Right ventricle myocardium inferior (tissue), 1 donor: ENCODE measurements at regions not wholly inside any gene's neighbourhood (a gene's known extent, or its start where the extent isn't known, plus 50 kb on each side); places are given as distances from the start of the nearest gene placed in this dataset.
"Not testable (repeated sequence)": the region's sequence is repeated elsewhere in the genome, so short reads cannot be mapped to it uniquely, and the experiment has no call there.

Experiments used
- ATAC-seq: fragments of 200-7000 bp; cut with Tn5 transposase; one replicate; pipeline ENCODE4 v1.9.1; 2020; ENCODE audit warnings: mild to moderate bottlenecking, moderate library complexity
- DNase-seq: peaks from one replicate; pipeline ENCODE4 v3.0.0; 2021; ENCODE audit errors: missing footprints
- intact Hi-C: fragments of 100-400 bp; cut with DNase I; formaldehyde crosslinking; loops from one replicate; pipeline ENCODE4 v1.11.0; 2022
- donor health status: DM: no; HTN: yes; CAD: no; lungs with severe emphysema.

DNA sequence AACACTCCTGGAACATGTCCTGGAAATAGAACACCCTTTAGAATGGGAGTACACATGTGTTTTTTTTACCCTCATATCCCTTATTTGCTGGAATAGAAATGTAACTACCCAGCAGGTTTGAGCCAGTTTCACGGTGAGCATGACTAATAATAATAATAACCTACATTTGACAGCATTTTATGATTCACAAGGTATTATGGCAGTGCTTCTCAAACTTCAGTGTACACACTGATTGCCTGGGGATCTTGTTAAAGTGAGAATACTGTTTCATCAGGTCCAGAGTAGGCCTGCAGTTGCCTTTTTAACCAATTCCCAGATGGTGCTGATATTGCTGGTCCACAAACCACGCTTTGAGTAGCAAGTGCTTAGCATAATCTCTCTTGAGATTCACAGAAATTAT, 63.9 kb downstream of the NFKBIZ start:
- no peak for ATAC-seq

DNA sequence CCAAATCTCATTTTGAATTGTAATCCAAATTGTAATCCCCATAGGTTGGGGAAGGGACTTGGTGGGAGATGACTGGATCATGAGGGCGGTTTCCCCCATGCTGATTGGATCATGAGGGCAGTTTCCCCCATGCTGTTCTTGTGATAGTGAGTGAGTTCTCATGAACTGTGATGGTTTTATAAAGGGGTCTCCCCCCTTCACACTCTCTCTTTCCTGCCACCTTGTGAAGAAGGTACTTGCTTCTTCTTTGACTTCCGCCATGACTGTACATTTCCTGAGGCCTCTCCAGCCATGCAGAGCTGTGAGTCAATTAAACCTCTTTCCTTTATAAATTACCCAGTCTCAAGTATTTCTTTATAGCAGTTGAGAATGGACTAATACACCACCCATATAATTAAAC, 68.4 kb downstream of the NFKBIZ start:
- intact Hi-C loops, ATAC-seq, DNase-seq: not testable (repeated sequence)

More for the DNA sequence above, 63.9 kb downstream of the NFKBIZ start:
- intact Hi-C loops = no loop called here
- DNase-seq = no peak

DNA sequence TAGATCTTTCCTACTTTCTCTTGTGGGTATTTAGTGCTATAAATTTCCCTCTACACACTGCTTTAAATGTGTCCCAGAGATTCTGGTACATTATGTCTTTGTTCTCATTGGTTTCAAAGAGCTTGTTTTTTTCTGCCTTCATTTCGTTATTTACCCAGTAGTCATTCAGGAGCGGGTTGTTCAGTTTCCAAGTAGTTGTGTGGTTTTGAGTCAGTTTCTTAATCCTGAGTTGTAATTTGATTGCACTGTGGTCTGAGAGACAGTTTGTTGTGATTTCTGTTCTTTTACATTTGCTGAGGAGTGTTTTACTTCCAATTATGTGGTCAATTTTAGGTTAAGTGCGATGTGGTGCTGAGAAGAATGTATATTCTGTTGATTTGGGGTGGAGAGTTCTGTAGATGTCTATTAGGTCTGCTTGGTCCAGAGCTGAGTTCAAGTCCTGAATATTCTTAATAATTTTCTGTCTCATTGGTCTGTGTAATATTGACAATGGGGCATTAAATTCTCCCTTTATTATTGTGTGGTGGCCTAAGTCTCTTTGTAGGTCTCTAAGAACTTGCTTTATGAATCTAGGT, 72.9 kb downstream of the NFKBIZ start:
- DNase-seq, intact Hi-C loops, ATAC-seq: not testable (repeated sequence)

DNA sequence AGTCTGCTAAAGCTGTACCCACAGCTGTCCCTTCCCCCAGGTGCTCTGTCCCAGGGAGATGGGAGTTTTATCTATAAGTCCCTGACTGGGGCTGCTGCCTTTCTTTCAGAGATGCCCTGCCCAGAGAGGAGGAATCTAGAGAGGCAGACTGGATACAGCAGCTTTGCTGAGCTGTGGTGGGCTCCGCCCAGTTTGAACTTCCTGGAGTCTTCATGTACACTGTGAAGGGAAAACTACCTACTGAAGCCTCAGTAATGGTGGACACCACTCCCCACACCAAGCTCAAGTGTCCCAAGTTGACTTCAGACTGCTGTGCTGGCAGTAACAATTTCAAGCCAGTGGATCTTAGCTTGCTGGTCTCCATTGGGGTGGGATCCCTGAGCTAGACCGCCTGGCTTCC, 75.3 kb downstream of the NFKBIZ start:
- intact Hi-C loops, ATAC-seq, DNase-seq: not testable (repeated sequence)

DNA sequence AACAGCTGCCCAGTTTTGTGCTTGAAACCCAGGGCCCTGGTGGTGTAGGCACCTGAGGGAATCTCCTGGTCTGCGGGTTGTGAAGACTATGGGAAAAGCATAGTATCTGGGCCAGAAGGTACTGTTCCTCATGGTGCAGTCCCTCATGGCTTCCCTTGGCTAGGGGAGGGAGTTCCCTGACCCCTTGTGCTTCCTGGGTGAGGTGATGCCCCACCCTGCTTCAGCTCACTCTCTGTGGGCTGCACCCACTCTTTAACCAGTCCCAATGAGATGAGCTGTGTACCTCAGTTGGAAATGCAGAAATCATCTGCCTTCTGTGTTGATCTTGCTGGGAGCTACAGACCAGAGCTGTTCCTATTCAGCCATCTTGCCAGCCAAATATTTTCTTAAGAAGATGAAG, 75.8 kb downstream of the NFKBIZ start:
- ATAC-seq, DNase-seq, intact Hi-C loops: not testable (repeated sequence)

DNA sequence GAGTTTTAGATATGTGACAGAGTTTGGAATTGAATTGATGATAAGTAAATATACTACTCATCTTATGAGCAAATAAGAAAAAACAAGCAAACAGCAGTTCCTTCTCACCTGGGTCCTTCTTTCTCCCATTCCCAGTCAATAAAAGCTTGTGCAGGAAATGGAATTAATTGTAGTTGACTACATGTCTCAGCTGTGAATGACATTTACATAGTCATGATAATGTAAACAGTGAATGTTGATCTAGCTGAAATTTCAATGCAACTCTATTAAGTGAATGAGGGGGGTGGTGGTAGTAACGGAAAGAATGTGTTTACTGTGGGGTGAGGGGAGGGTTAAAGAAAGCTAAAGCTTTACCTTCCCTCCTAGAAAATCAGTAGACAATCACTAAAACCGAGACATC, 76.2 kb downstream of the NFKBIZ start:
- intact Hi-C loops = no loop called here
- DNase-seq = no peak
- no peak for ATAC-seq

DNA sequence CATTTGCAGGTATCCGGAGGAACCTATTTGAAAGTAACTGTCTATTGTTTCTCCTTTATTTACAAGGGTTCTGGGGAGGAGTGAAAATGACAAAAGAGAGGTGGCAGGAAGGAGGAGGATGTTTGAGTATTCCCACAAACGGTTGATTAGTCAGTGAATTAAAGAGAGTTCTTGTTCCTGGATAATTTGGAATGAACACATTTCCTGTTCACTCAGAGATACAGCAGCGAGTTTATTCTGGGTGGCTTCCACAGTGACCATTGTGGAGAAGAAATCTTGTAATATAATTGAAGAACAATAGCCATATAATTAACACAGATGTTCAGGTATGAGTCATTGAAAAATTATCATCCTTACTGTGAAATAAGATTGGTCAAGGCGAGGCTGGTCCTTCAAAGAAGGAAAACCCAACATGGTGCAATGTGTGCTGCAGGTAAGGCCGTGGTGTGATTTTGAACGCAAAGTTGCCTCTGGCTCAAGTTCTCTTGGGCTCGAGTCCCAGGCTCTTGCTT, 77.3 kb downstream of the NFKBIZ start:
- ATAC-seq = no peak
- DNase-seq = no peak
- intact Hi-C loops = no loop called here

DNA sequence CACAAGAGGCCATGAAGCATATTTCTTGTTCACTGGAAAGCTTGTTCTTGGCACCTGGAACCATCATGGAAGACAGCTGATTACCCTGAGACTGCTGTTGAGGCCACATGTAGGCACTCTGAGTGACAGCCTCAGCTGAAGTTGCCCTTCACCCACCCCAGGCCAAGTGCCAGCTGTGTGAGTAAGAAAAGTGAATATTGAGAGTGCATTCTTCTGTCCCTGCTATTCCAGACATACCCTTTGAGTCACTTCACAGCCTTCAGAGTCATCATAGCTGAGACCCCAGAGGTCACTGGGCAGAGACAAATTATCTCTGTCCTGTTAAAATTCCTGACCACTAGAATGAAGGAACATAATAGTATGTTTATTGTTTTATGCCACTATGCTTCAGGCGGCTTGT, 79.6 kb downstream of the NFKBIZ start:
- ATAC-seq = no peak

DNA sequence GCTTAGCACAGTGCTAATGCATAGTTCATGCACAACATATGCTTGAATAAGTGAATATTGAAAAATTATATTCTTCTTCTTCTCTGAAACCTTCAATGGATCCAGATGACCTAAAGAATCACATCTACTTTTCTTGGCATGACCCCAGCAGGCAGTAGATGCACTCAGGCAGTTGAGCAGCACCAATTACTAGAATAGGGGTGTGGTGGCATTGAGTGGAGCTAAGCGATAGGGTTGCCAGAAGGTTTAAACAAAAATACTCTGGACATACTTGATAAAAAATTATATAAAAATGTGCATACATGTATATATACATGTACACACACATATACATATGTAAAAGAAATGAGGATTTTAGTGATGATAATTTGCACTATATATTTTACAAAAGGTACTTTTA, 81.8 kb downstream of the NFKBIZ start:
- DNase-seq = no peak
- intact Hi-C loops = no loop called here
- ATAC-seq = no peak

More for the DNA sequence above, 79.6 kb downstream of the NFKBIZ start:
- no peak for DNase-seq
- intact Hi-C loops = no loop called here

DNA sequence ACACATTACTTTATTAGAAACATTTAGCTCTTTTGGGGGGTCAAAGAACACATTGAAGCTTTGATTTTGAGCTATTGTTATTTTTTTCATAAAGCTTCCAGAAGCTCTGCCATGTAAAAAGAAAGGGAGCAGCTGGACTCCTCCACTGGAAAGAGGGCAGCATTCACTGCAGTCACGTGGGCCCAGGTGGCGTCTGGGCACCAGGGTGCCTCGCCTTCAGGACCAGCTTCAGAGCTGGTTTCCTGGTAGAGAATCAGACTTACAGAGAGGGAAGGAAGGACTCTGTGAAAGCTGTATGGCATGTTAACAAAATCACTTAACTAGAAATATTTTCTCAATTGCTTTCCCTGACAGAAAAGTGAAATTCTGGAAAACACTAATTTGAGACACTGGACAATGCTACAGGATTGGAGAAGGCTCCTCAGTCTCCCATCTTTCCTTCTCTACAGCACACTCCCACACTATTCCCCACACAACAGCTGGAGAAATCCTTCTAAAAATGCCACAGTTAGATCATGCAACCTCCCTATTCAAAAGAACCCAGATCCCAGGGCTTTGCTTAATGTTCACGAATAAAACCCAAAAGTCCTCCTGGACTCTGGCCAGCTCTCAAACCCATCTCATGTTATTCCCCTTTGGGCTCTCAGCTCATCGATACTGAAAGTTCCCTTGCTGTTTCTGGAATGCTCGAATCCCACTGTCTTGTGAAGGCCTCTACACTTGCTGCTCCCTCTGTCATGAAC, 83.2 kb downstream of the NFKBIZ start:
- ATAC-seq (no peak), DNase-seq (no peak)
- intact Hi-C loops = no loop called here

DNA sequence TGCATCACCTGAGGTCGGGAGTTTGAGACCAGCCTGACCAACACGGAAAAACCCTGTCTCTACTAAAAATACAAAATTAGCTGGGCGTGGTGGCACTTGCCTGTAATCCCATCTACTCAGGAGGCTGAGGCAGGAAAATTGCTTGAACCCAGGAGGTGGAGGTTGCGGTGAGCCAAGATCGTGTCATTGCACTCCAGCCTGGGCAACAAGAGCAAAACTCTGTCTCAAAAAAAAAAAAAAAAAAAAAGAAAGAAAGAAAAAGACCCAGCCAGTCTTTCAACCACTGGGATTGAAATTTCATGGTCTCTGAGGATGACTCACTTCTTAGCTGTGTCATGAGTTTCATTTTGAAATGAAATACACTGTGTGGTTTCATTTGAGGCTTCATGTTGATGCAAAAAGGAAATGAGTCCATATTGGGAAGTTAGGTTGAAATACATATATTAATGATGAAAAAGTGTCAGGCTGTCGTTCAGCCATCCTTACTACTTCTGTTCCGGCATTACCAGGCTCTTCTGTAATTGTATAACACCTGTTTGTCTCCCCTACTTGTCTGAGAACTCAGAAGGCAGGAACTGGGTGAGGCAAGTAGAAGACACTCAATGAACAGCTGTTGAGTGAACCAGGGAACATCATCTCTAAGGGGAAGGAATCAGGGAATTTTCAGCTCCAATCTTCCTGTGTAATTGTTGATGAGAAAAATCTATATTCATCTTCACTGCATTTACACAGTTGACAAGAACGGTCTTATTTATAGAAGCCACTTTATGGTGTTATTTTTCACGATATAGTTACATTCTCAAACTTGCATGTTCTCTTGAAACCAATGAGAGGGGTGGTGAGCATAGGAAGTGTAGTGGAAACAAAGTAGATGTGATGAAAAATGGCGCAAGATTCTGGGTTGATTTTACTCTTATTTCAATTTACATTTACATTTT, 87.4 kb downstream of the NFKBIZ start:
- DNase-seq (no peak), ATAC-seq (peak; percentile 74)
- intact Hi-C loops = no loop called here

DNA sequence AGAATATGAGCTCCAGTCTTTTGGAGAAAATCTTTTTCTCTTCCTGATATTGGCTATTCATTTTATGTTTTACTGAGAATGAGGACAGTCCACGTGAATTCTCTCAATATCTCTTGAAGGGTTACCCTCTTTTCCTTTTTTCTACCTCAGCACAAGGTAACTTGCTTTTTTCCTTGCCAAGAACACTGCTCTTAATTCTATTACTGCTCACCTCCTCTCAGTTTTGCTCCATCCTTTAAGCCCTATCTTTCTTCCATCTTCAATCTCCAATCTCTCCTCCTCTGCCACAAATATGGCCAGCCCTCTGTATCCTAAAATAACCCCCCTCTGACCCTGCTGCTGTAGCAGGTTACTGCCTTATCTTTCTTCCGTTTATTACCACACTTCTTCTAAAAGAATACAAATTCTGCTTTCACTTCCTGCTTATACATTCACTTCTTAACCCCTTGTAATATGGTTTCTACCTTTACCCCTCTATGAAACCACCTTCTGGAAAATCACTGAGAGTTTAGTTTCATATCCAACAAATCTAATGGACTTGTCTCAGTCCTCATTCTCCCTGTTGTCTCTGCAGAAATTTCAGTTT, 89.0 kb downstream of the NFKBIZ start:
- intact Hi-C loops = no loop called here
- DNase-seq (no peak), ATAC-seq (no peak)

DNA sequence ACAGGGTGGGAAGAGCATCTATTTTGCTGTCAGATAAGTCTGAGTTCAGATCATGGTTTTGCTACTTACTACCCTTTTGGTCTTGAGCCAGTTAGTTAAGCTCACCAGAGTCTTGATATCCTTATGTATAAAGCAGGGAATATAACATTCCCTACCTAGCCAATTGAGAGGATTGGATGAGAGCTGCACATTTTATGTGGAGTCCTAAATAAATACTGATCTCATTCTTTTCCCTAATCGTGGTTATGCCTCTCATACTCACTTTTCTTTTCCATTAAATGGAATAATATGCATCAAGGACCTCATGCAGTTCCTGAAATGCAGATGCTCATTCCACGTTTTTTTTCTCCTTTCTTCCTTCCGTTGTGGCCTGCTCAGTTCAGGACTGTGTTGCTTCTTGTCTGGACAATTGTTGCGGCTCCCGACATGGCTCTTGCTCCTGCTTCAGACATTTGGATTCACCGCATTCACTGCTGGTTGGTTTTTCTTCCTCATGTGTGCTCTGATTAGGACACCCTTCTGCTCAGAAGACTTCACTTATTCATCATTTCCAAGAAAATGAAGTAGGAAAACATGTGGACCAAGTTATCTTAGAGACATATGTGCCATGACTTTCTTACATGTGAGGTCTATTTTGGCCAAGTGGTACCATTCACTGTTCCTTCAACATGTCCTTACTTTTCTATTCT, 90.2 kb downstream of the NFKBIZ start:
- ATAC-seq (no peak), DNase-seq (no peak)
- intact Hi-C loops = loop anchor here (10.0 kb wide), 1 partner anchor 285 kb away; no protein-coding TSS in a partner anchor

DNA sequence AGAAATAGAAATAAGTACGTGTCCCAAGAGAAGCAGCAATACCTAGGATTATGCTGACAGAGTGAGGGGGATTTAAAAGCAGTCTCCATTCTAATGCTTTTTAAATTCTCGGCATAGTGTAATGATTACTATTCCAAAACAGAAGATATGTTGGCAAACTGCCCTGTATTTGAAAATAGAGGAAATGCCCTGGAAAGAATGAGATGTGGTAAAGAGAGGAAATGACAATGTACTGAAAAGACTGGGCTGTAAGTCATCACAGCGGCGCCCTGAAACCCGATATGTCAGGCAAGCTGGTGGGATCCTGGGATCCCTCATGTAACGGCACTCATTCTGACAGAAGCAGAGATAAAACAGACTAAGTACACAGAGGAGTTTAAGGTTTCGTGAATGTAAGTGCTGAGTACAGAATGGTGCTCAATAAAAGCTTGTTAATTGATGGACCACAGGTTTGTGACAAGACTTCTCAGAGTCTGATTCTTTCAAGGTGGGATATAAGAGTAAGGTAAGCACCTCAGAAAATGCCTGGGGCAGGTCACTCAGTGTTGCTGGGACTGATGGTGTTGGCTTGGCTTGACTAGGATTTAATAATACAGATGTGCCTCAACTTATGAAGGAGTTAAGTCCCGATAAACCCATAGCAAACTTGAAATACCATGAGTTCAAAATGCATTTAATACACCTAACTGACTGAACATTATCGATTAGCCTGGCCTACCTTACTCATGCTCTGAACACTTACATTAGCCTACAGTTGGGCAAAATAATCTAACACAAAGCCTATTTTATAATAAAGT, 91.4 kb downstream of the NFKBIZ start:
- ATAC-seq = peak; percentile 86
- intact Hi-C loops = loop anchor here (10.0 kb wide), 1 partner anchor 284 kb away; no protein-coding TSS in a partner anchor

DNA sequence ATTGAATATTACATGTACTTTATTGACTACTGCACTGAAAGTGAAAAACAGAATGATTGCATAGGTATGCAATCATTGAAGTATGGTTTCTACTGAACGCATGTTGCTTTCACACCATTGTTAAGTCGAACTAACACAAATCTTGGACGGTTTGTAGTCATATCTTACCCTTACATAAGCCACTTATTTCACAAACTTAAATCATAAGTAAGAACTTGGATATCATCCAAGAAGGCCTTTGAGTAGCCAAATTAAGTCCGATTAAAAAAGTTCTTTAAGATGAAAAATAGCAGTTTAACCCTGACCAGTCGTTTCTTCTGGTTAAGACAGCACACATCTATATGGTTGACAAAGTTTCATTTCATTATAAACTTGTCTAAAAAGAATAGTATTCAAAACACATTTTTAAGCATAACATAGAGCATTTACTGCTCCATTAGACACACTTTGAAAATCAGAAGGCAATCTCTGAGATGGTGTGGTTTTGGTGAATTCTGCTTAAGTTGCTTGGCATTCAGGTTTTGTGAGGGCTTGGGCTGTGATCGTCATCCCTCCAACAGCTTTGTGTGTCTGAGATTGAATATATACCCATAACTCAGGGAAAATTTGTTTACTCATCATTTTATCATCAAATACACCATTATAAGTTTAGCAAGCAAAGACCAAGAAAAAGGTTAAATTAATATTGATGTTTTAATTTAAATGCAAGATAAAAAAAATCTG, 92.2 kb downstream of the NFKBIZ start:
- ATAC-seq (no peak), DNase-seq (no peak)
- intact Hi-C loops = loop anchor here (10.0 kb wide), 1 partner anchor 283 kb away; no protein-coding TSS in a partner anchor

More for the DNA sequence above, 91.4 kb downstream of the NFKBIZ start:
- peak; percentile 84 for DNase-seq

DNA sequence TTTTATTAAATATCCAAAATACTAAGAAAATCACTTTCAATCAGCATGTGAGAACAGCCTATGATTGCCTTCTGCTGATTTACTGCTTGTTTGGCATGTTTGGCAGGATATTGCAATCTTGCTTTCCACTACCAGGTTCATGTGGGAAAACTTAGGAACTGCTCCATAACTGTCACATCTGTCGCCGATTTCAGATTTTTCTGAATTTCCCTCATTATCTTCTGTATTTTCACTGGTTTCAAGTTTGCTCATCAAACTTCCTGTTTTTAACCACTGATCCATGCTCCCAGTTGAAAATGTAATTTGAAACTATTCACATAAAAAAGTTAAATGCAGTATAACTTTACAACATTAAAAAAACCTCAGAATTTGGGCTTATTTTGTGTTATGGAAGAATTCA, 93.0 kb downstream of the NFKBIZ start:
- ATAC-seq (no peak), DNase-seq (no peak)
- intact Hi-C loops = loop anchor here (10.0 kb wide), 1 partner anchor 282 kb away; no protein-coding TSS in a partner anchor

DNA sequence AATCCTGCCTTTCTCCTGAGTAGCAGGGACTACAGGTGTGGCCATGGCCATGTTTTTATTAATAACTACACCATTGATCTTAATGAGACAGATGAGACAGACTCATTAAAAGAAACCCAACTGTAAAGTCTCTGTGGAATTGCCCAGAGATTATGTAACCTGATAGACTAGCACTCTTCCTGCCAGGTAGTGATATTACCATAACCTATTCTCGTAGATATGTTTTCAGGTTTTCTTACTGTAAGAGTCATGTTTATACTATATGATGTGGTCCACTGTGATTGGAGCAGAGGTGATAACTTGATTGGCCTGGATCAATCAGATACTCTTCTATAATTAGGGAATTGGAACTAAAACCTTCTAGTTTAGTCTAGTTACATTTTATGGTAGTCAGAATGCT, 93.7 kb downstream of the NFKBIZ start:
- DNase-seq (no peak), ATAC-seq (no peak)
- intact Hi-C loops = loop anchor here (10.0 kb wide), 1 partner anchor 282 kb away; no protein-coding TSS in a partner anchor
